ENCODE measurements at regions not wholly inside any gene's neighbourhood (a gene's known extent, or its start where the extent isn't known, plus 50 kb on each side); places are given as distances from the start of the nearest gene placed in this dataset.

DNA sequence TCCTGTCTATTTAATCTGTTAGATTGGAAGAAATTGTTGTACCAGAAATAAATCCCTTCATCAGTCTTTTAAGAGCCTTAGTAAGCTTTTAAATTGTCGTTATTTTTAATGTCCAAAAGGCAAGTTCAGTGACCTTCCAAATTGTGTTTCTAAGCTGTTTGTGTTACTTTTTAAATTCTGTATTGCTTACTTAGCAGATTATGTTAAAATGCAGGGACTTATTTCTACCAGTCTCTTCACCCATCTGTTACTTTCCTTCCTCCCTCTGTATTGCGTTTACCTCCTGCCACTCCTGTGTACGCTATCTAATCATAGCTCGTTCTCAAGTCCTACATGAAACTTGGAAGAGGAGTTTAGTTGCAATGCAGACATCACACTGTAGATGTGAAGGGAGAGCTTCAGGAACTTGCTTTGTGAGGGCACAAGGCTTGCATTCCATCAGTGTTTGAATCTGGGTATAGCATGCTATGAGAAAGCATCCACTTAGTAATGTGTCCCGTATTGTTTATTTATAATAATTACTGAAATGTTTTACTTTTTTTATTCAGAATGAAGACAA is 406.5 kb upstream of the RGS6 start:
- TF ChIP-seq, protein P1, sequence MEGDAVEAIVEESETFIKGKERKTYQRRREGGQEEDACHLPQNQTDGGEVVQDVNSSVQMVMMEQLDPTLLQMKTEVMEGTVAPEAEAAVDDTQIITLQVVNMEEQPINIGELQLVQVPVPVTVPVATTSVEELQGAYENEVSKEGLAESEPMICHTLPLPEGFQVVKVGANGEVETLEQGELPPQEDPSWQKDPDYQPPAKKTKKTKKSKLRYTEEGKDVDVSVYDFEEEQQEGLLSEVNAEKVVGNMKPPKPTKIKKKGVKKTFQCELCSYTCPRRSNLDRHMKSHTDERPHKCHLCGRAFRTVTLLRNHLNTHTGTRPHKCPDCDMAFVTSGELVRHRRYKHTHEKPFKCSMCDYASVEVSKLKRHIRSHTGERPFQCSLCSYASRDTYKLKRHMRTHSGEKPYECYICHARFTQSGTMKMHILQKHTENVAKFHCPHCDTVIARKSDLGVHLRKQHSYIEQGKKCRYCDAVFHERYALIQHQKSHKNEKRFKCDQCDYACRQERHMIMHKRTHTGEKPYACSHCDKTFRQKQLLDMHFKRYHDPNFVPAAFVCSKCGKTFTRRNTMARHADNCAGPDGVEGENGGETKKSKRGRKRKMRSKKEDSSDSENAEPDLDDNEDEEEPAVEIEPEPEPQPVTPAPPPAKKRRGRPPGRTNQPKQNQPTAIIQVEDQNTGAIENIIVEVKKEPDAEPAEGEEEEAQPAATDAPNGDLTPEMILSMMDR (IDR thresholded peaks at IDR 0.05), result no peak
- no peak for DNase-seq (ENCODE audit: low spot score)
- ATAC-seq (ENCODE audit: low FRiP score), result no peak

DNA sequence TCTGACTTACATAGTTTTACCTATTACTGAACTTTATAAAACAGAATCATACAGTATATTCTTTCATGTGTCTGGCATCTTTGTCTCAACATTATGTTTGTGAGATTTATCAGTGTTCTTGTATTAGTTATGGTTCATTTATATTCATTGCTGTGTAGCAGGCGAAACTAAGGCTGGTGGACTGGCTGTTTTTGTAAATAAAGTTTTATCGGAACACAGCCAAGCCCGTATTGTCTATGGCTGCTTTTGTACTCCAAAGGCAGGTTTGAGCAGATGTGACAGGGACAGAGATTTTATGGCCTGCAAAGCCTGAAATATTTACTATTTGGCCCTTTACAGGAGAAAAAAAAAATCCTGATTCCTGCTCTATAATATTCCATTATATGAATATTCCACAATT is 405.8 kb upstream of the RGS6 start:
- DNase-seq (ENCODE audit: low spot score) (no peak), ATAC-seq (ENCODE audit: low FRiP score) (no peak)
- TF ChIP-seq, protein P1 (IDR thresholded peaks at IDR 0.05), result no peak

DNA sequence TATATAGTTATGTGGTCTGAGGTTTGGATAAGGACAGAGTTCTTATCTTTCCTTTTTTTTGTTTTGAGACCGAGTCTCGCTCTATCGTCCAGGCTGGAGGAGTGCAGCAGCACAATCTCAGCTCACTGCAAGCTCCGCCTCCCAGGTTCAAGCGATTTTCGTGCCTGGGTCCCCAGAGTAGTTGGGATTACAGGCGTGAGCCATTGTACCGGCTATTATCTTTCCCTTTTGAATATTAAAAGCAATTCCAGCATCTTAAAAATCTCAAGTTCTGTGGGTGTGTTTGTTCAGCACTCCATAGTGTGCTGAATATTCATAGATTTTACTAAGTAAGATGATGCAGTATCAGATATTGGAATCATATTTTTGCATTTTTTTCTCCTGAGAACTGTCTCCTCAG is 404.4 kb upstream of the RGS6 start:
- ATAC-seq (ENCODE audit: low FRiP score), result no peak
- TF ChIP-seq, protein P1 (IDR thresholded peaks at IDR 0.05), result no peak
- no peak for DNase-seq (ENCODE audit: low spot score)

DNA sequence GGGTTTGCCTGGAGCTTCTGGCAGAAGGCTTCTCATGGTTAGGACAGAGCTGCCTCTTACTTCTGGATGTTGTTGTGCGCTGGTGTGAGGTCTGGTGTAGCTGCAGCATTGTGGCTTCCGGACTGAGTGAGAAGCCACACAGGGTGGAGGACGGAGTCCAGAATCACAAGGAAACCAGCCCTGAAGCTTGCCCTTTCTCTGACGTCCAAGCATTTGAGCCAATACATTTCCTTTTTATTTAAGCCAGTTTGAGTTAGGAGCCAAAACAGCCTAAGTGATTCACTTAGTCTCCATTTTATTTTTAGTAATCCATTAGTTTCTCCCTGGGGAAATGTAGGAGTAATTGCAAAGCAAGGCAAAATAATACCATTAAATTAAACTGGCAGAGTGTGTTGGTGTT is 402.4 kb upstream of the RGS6 start:
- DNase-seq (ENCODE audit: low spot score), result no peak
- ATAC-seq (ENCODE audit: low FRiP score), result peak; percentile 44
- TF ChIP-seq, protein P1 (IDR thresholded peaks at IDR 0.05), result no peak

DNA sequence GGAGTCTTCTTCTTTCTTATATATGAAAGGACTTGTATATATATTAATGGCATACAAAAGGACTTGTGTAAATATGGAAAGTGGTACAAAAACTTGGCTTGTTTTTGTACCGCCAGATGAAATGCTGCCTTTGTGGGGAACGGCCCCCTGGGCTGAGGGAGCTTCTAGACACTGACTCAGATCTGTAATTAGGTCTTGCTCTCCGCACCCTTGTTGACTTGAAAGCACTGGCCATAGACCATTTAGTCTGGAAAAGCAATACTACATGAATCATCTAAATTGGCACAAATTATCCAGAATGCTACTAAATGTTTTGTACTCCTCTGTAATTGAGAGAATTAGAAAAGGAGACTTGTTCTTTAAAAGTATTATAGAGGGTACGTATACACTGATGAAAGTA is 399.9 kb upstream of the RGS6 start:
- DNase-seq (ENCODE audit: low spot score) (no peak), ATAC-seq (ENCODE audit: low FRiP score) (no peak)
- TF ChIP-seq, protein P1 (IDR thresholded peaks at IDR 0.05), result no peak

DNA sequence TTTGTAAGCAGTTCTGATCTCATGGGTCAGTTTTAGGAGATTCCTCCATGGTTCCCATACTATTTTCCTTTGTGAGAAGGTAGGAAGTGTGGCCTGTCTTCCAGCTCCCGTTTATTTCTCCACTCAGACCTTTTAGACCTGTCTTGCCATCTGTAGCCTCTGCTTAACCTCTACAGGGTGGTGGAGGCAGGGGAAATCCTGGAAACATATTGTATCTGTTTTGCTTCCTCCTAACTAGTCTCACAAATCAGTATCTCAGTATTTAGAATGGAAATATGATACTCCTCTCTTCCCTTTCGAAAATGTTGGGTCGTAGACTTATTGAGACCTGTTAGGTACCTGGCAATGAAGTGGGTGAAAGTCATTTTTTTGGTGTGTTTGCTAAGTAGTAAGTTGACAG is 399.4 kb upstream of the RGS6 start:
- no peak for DNase-seq (ENCODE audit: low spot score)
- ATAC-seq (ENCODE audit: low FRiP score), result no peak
- TF ChIP-seq, protein P1 (IDR thresholded peaks at IDR 0.05), result no peak

DNA sequence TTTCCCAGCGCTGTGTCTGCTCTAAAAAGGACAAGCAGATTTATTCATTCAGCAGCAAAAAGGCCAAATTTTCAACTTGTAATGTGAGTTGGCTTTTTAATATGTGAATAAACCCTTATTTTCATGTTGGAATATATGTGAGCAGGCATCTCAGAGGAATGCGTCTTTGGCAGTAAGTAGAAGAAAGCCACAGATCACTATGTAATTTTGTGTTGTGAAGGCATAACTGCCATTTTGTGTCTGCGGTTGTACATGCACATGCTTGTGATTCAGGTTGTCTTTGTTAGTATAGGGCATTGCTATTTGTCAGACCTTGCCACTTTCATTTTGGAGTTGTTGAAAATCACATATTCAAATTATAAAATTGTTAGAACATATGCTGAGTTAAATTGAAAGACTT is 398.8 kb upstream of the RGS6 start:
- no peak for DNase-seq (ENCODE audit: low spot score)
- no peak for ATAC-seq (ENCODE audit: low FRiP score)
- TF ChIP-seq, protein P1 (IDR thresholded peaks at IDR 0.05), result no peak
